CD4-positive, CD25-positive, alpha-beta regulatory T cell (primary cell): ENCODE measurements at regions not wholly inside any gene's neighbourhood (a gene's known extent, or its start where the extent isn't known, plus 50 kb on each side); places are given as distances from the start of the nearest gene placed in this dataset.

Source experiments
- ATAC-seq, 2 donors: fragments of 150-1000 bp; cut with Tn5 transposase; one replicate each; pipeline ENCODE4 v1.10.0; 2021; ENCODE audit warnings: low read depth in 2 of 2, moderate number of reproducible peaks in 2 of 2, moderate library complexity in 1 of 2
- DNase-seq, 3 donors: peaks; one replicate each; pipeline versions ENCODE4 v3.0.0 to v3.0.0-alpha.2; 2012 to 2022; ENCODE audit warnings: mixed read lengths in 1 of 3
- H3K27ac ChIP-seq: one replicate; pipeline ENCODE4 v1.7.0; 2013; ENCODE audit warnings: mild to moderate bottlenecking, low read length; ENCODE audit not compliant: insufficient read depth, poor library complexity, severe bottlenecking
- H3K27me3 ChIP-seq: one replicate; pipeline ENCODE4 v1.7.0; 2013; ENCODE audit warnings: low read length; ENCODE audit not compliant: control insufficient read depth, insufficient read depth
- H3K36me3 ChIP-seq: one replicate; pipeline ENCODE4 v1.7.0; 2013; ENCODE audit warnings: mild to moderate bottlenecking, low read length, moderate library complexity; ENCODE audit not compliant: control insufficient read depth, insufficient read depth
- H3K4me1 ChIP-seq: 2 replicates; pipeline ENCODE4 v1.7.0; 2013; ENCODE audit warnings: mild to moderate bottlenecking, low read length; ENCODE audit not compliant: insufficient read depth, control insufficient read depth, poor library complexity, severe bottlenecking
- H3K4me3 ChIP-seq: one replicate; pipeline ENCODE4 v1.7.0; 2013; ENCODE audit warnings: low read depth, mild to moderate bottlenecking, low read length, moderate library complexity
- H3K9me3 ChIP-seq, 2 experiments: 1 replicate in 1 of 2; 2 replicates in 1 of 2; pipeline ENCODE4 v1.7.0; 2013; ENCODE audit warnings: low read length in 2 of 2, mild to moderate bottlenecking in 1 of 2, moderate library complexity in 1 of 2; ENCODE audit not compliant: control insufficient read depth in 2 of 2
- H3K27ac Mint-ChIP-seq, 3 donors: one replicate each; pipeline ENCODE4 v1.8.0; 2020 to 2022; ENCODE audit warnings: mild to moderate bottlenecking in 3 of 3, mixed read lengths in 3 of 3, moderate library complexity in 2 of 3
- H3K27me3 Mint-ChIP-seq: one replicate; pipeline ENCODE4 v1.8.0; 2022; ENCODE audit warnings: mild to moderate bottlenecking, mixed read lengths
- H3K36me3 Mint-ChIP-seq: one replicate; pipeline ENCODE4 v1.8.0; 2020; ENCODE audit warnings: mixed read lengths
- H3K4me1 Mint-ChIP-seq, 4 donors: one replicate each; pipeline ENCODE4 v1.8.0; 2020 to 2022; ENCODE audit warnings: mixed read lengths in 4 of 4, mild to moderate bottlenecking in 1 of 4
- H3K4me3 Mint-ChIP-seq, 4 donors: one replicate each; pipeline ENCODE4 v1.8.0; 2020 to 2022; ENCODE audit warnings: mild to moderate bottlenecking in 4 of 4, mixed read lengths in 4 of 4, moderate library complexity in 3 of 4
- H3K9me3 Mint-ChIP-seq, 7 donors: one replicate each; pipeline ENCODE4 v1.8.0; 2020 to 2022; ENCODE audit warnings: mixed read lengths in 7 of 7, mild to moderate bottlenecking in 3 of 7, moderate library complexity in 2 of 7

GRCh38 chr10:7033031-7033430 is 377.8 kb downstream of the SFMBT2 start:
- H3K4me1 ChIP-seq, result no peaks in the 10 kb centered on the region
- H3K4me3 ChIP-seq, result no peak overlapping the region
- DNase-seq (no peak), ATAC-seq (no peak)
- no peaks in the 10 kb centered on the region for H3K27me3 ChIP-seq
- no peaks in the 10 kb centered on the region for H3K36me3 ChIP-seq
- H3K9me3 ChIP-seq, result no peaks in the 10 kb centered on the region
- Mint-ChIP-seq H3K9me3 (peaks cover 0 to 4% (median 0%) of the 10 kb centered on the region in 7 donors), H3K4me3 (no peak overlapping the region), H3K36me3 (no peaks in the 10 kb centered on the region), H3K27ac (no peak overlapping the region), H3K4me1 (peaks cover 0 to 5% (median 2%) of the 10 kb centered on the region in 4 donors), H3K27me3 (no peaks in the 10 kb centered on the region)
- H3K27ac ChIP-seq, result no peak overlapping the region

GRCh38 chr10:7030134-7030855 is 380.5 kb downstream of the SFMBT2 start:
- H3K4me3 ChIP-seq, result no peak overlapping the region
- ATAC-seq (no peak), DNase-seq (no peak)
- no peaks in the 10 kb centered on the region for H3K4me1 ChIP-seq
- Mint-ChIP-seq H3K4me3 (no peak overlapping the region), H3K36me3 (no peaks in the 10 kb centered on the region), H3K27ac (no peak overlapping the region), H3K27me3 (peaks cover 5% of the 10 kb centered on the region), H3K4me1 (peaks cover 0 to 4% (median 2%) of the 10 kb centered on the region in 4 donors), H3K9me3 (peaks cover 0 to 4% (median 0%) of the 10 kb centered on the region in 7 donors)
- H3K27ac ChIP-seq, result no peak overlapping the region
- no peaks in the 10 kb centered on the region for H3K27me3 ChIP-seq
- H3K9me3 ChIP-seq, result no peaks in the 10 kb centered on the region
- H3K36me3 ChIP-seq, result no peaks in the 10 kb centered on the region

- no peak for DNase-seq
- Mint-ChIP-seq H3K9me3 (peaks cover 0 to 4% (median 0%) of the 10 kb centered on the region in 7 donors), H3K27ac (no peak overlapping the region), H3K36me3 (no peaks in the 10 kb centered on the region), H3K27me3 (peaks cover 5% of the 10 kb centered on the region), H3K4me1 (peaks cover 0 to 3% (median 0%) of the 10 kb centered on the region in 4 donors), H3K4me3 (no peak overlapping the region)
- Histone ChIP-seq H3K9me3 (no peaks in the 10 kb centered on the region), H3K4me1 (no peaks in the 10 kb centered on the region), H3K27ac (no peak overlapping the region), H3K4me3 (no peak overlapping the region), H3K27me3 (no peaks in the 10 kb centered on the region), H3K36me3 (no peaks in the 10 kb centered on the region)
- ATAC-seq, result no peak
Observed at GRCh38 chr10:7029672-7030071, 381.2 kb downstream of the SFMBT2 start.

GRCh38 chr10:7028809-7029166 is 382.0 kb downstream of the SFMBT2 start:
- Mint-ChIP-seq H3K4me1 (peaks cover 0 to 3% (median 0%) of the 10 kb centered on the region in 4 donors), H3K27ac (no peak overlapping the region), H3K36me3 (no peaks in the 10 kb centered on the region)

GRCh38 chr10:7027913-7028808 is 382.7 kb downstream of the SFMBT2 start:
- no peak overlapping the region for H3K4me3 Mint-ChIP-seq
- DNase-seq (no peak), ATAC-seq (no peak)
- no peak overlapping the region for H3K27ac ChIP-seq
- H3K4me3 ChIP-seq, result no peak overlapping the region
- no peaks in the 10 kb centered on the region for H3K27me3 ChIP-seq
- peaks cover 0 to 3% (median 0%) of the 10 kb centered on the region in 4 donors for H3K4me1 Mint-ChIP-seq
- H3K9me3 ChIP-seq, result no peaks in the 10 kb centered on the region
- no peaks in the 10 kb centered on the region for H3K36me3 Mint-ChIP-seq
- H3K9me3 Mint-ChIP-seq, result peaks cover 0 to 4% (median 0%) of the 10 kb centered on the region in 7 donors
- no peaks in the 10 kb centered on the region for H3K4me1 ChIP-seq
- H3K27me3 Mint-ChIP-seq, result peaks cover 5% of the 10 kb centered on the region
- H3K36me3 ChIP-seq, result no peaks in the 10 kb centered on the region
- no peak overlapping the region for H3K27ac Mint-ChIP-seq

More at GRCh38 chr10:7028809-7029166, 382.0 kb downstream of the SFMBT2 start:
- Histone ChIP-seq H3K4me3 (no peak overlapping the region), H3K9me3 (no peaks in the 10 kb centered on the region), H3K27ac (no peak overlapping the region), H3K36me3 (no peaks in the 10 kb centered on the region), H3K4me1 (no peaks in the 10 kb centered on the region), H3K27me3 (no peaks in the 10 kb centered on the region)
- no peak overlapping the region for H3K4me3 Mint-ChIP-seq
- peaks cover 5% of the 10 kb centered on the region for H3K27me3 Mint-ChIP-seq
- H3K9me3 Mint-ChIP-seq, result peaks cover 0 to 4% (median 0%) of the 10 kb centered on the region in 7 donors
- DNase-seq, result no peak
- no peak for ATAC-seq

- Histone ChIP-seq H3K36me3 (no peaks in the 10 kb centered on the region), H3K4me1 (no peaks in the 10 kb centered on the region), H3K27ac (no peak overlapping the region), H3K9me3 (no peaks in the 10 kb centered on the region), H3K27me3 (no peaks in the 10 kb centered on the region), H3K4me3 (no peak overlapping the region)
- DNase-seq (no peak), ATAC-seq (no peak)
- peaks cover 5% of the 10 kb centered on the region for H3K27me3 Mint-ChIP-seq
- no peak overlapping the region for H3K4me3 Mint-ChIP-seq
- H3K36me3 Mint-ChIP-seq, result no peaks in the 10 kb centered on the region
- H3K9me3 Mint-ChIP-seq, result peaks cover 0 to 4% (median 1%) of the 10 kb centered on the region in 7 donors
- H3K4me1 Mint-ChIP-seq, result peaks cover 0 to 3% (median 0%) of the 10 kb centered on the region in 4 donors
- H3K27ac Mint-ChIP-seq, result no peak overlapping the region
Observed at GRCh38 chr10:7027237-7027912, 383.5 kb downstream of the SFMBT2 start.

- no peak overlapping the region for H3K27ac ChIP-seq
- no peaks in the 10 kb centered on the region for H3K4me1 ChIP-seq
- no peaks in the 10 kb centered on the region for H3K36me3 ChIP-seq
Observed at GRCh38 chr10:7026818-7027217, 384.0 kb downstream of the SFMBT2 start.

More at GRCh38 chr10:7026818-7027217, 384.0 kb downstream of the SFMBT2 start:
- Mint-ChIP-seq H3K36me3 (no peaks in the 10 kb centered on the region), H3K4me1 (peaks cover 0 to 3% (median 0%) of the 10 kb centered on the region in 4 donors), H3K4me3 (no peak overlapping the region), H3K9me3 (peaks cover 0 to 4% (median 1%) of the 10 kb centered on the region in 7 donors), H3K27ac (no peak overlapping the region), H3K27me3 (peaks cover 5% of the 10 kb centered on the region)
- no peak for ATAC-seq
- H3K4me3 ChIP-seq, result no peak overlapping the region
- H3K27me3 ChIP-seq, result no peaks in the 10 kb centered on the region
- H3K9me3 ChIP-seq, result no peaks in the 10 kb centered on the region
- DNase-seq, result no peak
